ENCODE measurements at regions not wholly inside any gene's neighbourhood (a gene's known extent, or its start where the extent isn't known, plus 50 kb on each side); places are given as distances from the start of the nearest gene placed in this dataset.

GRCh38 chr11:121800731-121801393, 315.2 kb downstream of the BLID start:
- DNase-seq (ENCODE audit: low spot score), result no peak

DNA sequence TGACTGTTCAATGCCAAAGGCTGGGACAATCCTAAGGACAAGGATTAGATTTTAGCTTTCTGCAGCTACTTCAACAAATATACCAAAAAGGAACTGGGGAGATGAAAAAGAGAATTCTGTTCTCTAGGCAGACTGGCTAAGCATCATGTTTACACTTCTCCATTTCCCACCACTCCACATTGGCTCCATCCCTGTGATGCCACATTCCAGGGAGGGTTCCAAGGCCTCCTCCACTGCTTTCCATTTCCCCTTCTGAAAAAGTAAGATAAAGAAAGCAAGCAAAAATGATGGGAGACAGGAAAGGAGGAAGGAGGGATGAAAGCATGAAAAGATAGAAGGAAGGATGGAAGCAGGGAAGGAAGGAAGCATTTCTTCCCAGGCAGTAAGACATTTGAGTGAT, 315.8 kb downstream of the BLID start:
- DNase-seq (ENCODE audit: low spot score), result no peak

DNA sequence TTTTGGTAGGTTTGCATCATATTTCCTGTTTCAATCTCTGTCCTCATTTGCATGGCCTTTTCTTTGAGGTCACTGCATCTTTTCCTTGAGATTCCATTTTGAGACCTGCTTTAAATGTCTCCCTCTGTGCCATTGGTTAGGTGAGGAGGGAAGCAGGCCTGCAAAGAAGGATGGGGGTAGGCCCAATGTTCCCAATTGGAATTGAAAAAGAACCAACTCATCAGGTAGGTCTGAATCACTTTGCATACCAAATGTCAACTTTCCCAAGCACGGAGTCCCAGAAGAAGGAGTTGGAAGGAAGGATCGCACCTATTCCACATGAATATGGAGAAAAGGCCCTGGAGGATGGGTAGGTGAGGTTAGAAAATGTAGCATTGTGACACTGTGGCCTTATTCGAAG, 318.5 kb downstream of the BLID start:
- no peak for DNase-seq (ENCODE audit: low spot score)

DNA sequence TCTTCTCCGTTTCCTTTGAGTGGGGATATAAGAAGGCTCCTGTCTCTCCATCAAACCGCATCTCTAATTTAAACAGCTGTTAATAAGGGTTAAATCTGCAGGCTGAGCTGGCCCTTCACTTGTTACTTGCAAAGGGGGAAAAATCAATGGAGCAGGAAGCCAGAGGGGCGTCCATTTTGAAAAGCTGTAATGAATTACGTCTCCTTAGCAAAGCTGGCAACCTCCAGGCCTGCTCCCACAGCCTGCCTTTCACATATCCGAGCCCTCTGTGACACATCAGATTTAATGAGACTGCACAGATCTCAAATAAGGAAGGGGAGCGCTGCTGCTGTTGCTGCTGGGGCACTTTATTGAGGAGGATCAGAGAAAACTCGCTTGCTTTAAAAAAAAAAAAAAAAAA, 320.8 kb downstream of the BLID start:
- no peak for DNase-seq (ENCODE audit: low spot score)

GRCh38 chr11:121794671-121795141, 321.3 kb downstream of the BLID start:
- no peak for DNase-seq (ENCODE audit: low spot score)

DNA sequence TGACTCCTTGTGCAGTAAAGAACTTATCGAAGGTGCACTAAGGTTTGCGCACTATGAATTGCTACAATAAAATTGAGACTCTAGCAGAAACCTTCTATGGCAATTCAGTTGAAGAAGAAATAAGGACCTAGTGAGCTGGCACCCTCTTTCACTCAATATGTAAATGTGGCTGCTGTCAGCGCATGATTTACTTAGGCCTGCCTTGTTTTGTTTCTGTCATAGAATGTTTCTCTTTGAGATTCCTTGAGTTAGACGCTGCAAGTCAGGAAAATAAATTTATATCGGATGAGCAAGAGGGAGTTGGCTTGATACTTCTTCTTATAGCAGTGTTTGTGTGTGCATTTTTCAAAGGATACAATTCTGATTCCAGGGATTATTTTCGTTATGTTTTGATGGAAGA, 322.1 kb downstream of the BLID start:
- no peak for DNase-seq (ENCODE audit: low spot score)

- no peak for DNase-seq (ENCODE audit: low spot score)
Measured at GRCh38 chr11:121793291-121793690, 322.7 kb downstream of the BLID start.

DNA sequence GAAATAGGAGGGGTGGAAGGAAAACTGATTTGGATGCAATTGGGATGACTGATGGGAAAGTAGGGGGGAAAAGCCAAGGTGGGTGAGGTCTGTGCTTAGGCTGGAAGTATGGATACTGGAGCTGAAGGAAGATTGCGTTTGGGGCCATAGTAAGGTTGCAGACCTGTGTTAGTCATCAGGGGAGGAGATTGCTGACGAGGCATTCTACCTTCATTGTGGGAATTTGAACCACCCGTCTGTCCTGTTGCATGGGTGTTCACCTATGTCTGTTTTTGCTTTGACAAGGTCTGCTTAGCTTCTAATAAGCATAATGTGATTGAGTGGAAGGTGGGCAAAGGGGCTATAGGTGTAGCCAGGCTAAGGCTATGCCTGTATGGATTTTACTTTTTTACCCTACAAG, 323.8 kb downstream of the BLID start:
- no peak for DNase-seq (ENCODE audit: low spot score)

DNA sequence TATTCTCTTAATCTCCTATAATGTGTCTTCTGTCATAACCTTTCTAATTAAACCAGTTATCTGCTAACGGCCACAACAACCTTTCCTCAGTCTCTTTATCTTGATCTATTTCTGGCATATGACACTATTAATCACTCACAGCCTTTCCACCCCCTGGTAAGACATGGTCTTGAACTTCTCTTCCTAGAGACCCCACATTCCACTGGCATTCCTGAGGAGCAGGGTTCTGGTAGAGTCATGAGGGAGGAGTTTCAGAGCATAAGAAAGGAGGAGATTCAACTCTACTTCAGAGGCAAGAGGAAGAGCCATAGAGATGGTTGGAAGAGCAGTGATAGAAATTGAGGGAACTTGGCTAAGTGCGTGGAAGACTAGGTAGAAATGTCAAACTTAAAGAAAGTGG, 325.6 kb downstream of the BLID start:
- DNase-seq (ENCODE audit: low spot score), result no peak

- no peak for DNase-seq (ENCODE audit: low spot score)
Measured at GRCh38 chr11:121780971-121781370, 328.2 kb upstream of the SORL1-AS1 start.

DNA sequence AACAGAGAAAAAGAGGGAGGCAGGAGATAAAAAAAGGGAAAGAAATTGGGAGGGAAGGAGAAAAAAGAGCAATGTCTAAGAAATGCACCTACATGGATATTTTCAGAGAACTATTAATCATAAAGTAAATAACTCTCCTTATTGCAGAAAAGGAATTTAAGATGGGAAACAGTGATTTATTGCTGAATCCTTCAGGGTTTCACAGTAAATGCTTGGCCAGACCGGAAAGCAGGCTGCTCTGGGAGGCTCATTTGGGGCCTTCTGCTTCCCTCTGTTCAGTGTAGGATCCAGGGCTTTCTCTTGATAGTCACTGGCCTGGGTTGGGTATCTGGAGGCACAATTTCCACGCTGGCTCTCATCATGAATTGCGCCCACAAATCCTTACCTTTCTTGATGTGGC, 324.3 kb upstream of the SORL1-AS1 start:
- no peak for DNase-seq (ENCODE audit: low spot score)

DNA sequence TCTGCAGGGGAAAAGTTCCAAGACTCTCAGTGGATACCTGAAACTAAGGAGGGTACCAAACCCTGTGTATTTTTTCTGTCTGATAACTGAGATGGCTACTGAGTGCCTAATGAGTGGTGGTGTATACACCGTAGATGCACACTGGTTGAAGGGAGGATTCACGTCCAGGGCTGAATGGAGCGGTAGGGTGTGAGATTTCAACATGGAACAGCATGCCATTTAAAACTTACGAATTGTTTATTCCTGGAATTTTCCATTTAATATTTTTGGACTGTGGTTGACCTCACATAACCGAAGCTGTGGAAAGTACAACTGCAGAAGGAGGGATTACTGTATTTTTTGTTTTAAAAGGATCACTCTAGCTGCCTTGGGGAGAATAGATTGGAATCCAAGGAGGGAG, 322.5 kb upstream of the SORL1-AS1 start:
- no peak for DNase-seq (ENCODE audit: low spot score)

DNA sequence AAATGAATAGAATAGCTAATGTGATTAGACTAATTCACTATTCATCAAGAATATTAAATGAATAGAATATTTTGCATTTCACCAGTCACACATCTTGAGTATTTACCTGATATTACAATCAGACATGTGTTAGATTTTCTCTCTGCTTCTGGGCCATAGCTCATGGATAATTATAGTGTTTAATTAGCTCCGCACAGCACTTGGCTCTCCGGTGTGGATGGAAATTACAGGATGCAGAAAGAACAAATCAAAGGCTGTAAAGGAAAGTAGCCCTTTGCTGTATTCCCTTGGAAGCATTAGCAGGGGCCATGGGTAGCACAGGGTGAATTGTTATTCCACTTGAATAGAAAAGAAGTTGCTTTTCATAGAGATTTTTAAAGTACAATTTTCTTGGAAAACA, 320.3 kb upstream of the SORL1-AS1 start:
- DNase-seq (ENCODE audit: low spot score), result no peak

- no peak for DNase-seq (ENCODE audit: low spot score)
Measured at GRCh38 chr11:121770939-121771595, 318.3 kb upstream of the SORL1-AS1 start.

DNA sequence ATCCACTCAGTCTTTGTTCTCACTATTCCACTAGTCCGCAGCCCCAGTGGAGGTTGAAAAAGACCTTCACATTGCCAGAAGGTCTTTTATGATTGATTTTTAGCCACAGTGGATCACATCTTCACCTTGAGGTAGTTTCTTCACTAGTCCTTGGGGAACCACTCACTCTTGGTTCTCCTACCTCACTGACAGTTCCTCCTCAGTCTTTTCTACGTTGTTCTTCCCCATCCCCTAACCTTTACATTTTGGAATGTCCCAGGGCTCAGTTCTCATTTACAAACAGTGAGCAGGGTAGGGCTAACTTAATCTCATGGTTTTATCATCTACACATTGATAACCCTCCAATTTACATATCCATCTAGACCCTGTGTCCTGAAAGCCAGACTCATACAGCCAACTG, 316.4 kb upstream of the SORL1-AS1 start:
- no peak for DNase-seq (ENCODE audit: low spot score)

GRCh38 chr11:121767433-121767832, 314.7 kb upstream of the SORL1-AS1 start:
- no peak for DNase-seq (ENCODE audit: low spot score)

DNA sequence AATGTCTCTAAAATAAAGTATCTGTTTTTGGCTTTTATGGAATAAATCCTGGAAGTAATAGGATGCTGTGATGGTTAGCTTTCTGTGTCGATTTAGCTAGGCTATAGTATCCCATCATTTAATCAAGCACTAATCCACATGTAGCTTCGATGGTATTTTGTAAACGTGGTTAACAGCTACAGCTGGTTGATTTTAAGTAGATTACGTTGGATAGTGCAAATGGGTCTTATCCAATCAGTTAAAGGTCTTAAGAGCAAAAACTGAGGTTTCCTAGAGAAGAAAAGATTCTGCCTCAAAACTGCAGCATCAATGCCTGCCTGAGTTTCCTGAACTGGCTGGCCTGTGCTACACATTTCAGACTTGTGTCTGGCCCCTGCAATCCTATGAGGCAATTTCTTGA, 314.2 kb upstream of the SORL1-AS1 start:
- DNase-seq (ENCODE audit: low spot score), result no peak

DNA sequence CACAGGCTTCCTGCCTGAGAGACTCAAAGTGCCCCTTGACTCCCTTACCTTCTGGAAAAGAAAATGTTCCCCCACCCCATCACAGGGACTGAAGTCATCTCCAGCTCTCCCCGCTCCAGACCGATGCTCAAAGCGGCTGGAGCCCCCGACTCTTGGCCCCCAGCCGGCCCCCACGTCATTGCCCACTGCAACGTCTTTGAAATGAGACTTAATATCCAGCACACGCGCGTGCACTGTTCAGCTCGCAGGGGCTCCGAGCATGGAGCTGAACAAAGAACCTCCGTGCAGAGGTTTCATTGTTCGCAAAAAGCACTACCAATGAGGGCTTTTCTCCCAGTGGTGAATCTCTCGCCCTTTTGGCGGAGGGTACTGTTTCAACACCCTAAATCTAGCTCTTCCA, 313.4 kb upstream of the SORL1-AS1 start:
- DNase-seq (ENCODE audit: low spot score), result no peak

DNA sequence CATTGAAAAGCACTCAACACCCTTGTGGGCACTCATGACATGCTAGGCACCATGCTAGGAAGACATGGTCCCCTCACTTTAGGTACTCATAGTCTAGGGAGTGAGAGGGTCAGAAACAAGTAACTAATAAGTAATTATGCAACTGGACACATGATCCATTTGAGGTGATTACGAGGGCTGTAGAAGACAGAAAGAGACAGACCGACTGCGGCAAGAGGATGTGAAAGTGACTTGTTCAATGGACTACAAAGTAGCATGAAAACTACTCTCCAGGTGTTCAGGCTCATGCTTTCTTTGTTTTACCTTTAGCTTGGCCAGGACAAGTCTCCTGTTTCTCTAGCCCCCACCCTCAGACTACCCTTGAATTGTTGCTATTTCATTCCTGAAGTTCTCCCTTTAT, 310.8 kb upstream of the SORL1-AS1 start:
- DNase-seq (ENCODE audit: low spot score), result no peak

GRCh38 chr11:121762820-121763219, 310.1 kb upstream of the SORL1-AS1 start:
- no peak for DNase-seq (ENCODE audit: low spot score)

DNA sequence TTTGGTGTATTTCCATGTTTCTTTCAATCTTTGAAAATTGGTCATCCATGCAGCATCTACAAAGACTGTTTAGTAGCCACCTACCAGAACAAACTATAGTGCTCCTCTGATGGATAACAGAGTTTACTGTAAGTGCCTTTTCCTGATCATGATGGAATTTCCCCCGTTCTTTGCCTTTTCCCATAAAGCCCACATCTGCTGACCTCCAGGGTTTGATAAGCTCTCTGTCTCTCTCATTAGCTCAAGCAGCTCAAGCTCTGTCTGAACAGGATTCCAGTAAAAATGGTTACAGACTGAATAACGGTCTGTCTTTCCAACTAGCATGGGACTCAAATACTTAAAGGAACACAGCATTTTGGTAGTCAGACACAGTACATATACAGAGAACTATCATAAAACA, 308.4 kb upstream of the SORL1-AS1 start:
- no peak for DNase-seq (ENCODE audit: low spot score)

DNA sequence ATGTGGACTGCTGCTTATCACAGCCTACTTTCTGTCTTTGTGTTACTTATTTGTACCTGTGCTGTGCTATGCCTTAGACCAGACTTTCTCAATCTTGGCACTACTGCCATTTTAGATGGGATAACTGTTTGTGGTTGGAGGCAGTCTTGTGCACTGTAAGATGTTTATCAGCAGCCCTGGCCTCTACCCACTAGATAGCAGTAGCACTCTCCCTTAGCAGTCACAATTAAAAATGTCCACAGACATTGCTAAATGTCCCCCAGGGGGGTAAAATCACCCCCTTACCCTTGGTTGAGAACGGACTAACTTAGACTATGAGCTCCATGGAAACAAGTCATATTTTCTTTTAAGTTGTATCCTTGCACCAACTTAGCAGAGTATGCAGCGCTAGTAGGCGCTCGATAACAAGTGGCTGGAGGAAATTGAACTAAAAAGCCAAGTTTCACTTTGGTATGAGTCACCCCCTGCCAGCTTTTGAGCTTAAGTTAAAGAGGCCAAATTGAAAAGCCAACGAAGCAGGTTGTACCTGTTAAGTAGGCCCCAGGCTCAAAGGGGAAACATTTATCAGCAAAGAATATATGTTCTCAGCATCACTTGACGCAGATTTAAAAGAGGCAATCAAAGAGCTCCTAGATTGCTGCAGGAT, 304.8 kb upstream of the SORL1-AS1 start:
- DNase-seq (ENCODE audit: low spot score), result no peak

GRCh38 chr11:121755906-121756305, 303.1 kb upstream of the SORL1-AS1 start:
- no peak for DNase-seq (ENCODE audit: low spot score)

Measured in mesenteric fat pad (tissue), 1 donor.